Calu3 (cell line): ENCODE measurements at regions not wholly inside any gene's neighbourhood (a gene's known extent, or its start where the extent isn't known, plus 50 kb on each side); places are given as distances from the start of the nearest gene placed in this dataset.

Source experiments
- BruUV-seq: library from RNA; stranded (reverse); fragments of 400-500 nt; replicated peaks from 2 replicates; lab custom pipeline; 2021; lab: Mats Ljungman, UMichigan
- CTCF ChIA-PET: fragments of 300-600 bp; sonication (Branson Sonifier 250); formaldehyde crosslinking; loops from one replicate; lab custom pipeline; 2022; ENCODE audit warnings: antibody characterized with exemption; lab: Charles Lee
- DNase-seq: peaks from one replicate; pipeline ENCODE4 v3.0.0; 2022
- H3K27ac Mint-ChIP-seq: one replicate; pipeline ENCODE4 v1.8.0; 2022; ENCODE audit warnings: mixed read lengths; ENCODE audit not compliant: unreplicated experiment
- H3K27me3 Mint-ChIP-seq: one replicate; pipeline ENCODE4 v1.8.0; 2022; ENCODE audit warnings: mixed read lengths; ENCODE audit not compliant: unreplicated experiment
- H3K36me3 Mint-ChIP-seq: one replicate; pipeline ENCODE4 v1.8.0; 2022; ENCODE audit warnings: mild to moderate bottlenecking, moderate library complexity, mixed read lengths; ENCODE audit not compliant: insufficient read depth, unreplicated experiment
- H3K4me1 Mint-ChIP-seq: one replicate; pipeline ENCODE4 v1.8.0; 2022; ENCODE audit warnings: mild to moderate bottlenecking, low read depth, mixed read lengths; ENCODE audit not compliant: unreplicated experiment
- H3K4me3 Mint-ChIP-seq: one replicate; pipeline ENCODE4 v1.8.0; 2022; ENCODE audit warnings: mild to moderate bottlenecking, low read depth, moderate library complexity, mixed read lengths; ENCODE audit not compliant: unreplicated experiment
- H3K9me3 Mint-ChIP-seq: one replicate; pipeline ENCODE4 v1.8.0; 2022; ENCODE audit warnings: low read depth, mixed read lengths; ENCODE audit not compliant: unreplicated experiment
- CTCF ChIP-seq: fragments of 200-600 bp; IDR thresholded peaks from one replicate; pipeline ENCODE4 v1.8.0; 2022; ENCODE audit warnings: antibody characterized with exemption; ENCODE audit not compliant: unreplicated experiment
- intact Hi-C: fragments of 100-400 bp; cut with micrococcal nuclease; formaldehyde crosslinking; loops from one replicate; pipeline ENCODE4 v1.10.0; 2022; ENCODE audit not compliant: unreplicated experiment

DNA sequence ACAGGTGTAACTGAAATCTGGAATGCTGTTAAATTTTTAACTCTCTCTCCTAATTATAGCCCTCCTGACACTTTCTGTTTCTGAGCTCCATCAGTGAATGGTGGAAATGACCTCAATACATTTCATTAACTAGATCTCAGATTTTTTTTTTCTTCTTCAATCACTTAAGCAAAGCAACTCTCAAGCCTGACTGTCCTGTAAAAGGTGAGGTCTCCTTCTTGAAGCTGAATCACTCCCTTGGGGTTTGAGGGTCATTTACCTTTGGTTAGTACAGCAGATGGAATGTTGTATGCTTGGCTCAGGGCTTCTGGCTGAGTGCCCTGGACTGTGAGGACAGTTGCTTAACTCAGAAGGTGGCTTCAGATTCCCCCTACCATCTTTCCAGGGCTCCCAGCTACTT lies 518.7 kb downstream of the PTPRC start:
- H3K9me3 Mint-ChIP-seq: no peaks in the 10 kb centered on the region
- intact Hi-C loops: no loop called here
- H3K4me3 Mint-ChIP-seq: no peak overlapping the region
- CTCF ChIA-PET: no interaction called here
- no peak overlapping the region for H3K27ac Mint-ChIP-seq
- no TSS peak for BruUV-seq
- DNase-seq: peak; percentile 55
- no peaks in the 10 kb centered on the region for H3K36me3 Mint-ChIP-seq
- no peak for TF ChIP-seq CTCF
- H3K27me3 Mint-ChIP-seq: no peaks in the 10 kb centered on the region
- no peaks in the 10 kb centered on the region for H3K4me1 Mint-ChIP-seq

DNA sequence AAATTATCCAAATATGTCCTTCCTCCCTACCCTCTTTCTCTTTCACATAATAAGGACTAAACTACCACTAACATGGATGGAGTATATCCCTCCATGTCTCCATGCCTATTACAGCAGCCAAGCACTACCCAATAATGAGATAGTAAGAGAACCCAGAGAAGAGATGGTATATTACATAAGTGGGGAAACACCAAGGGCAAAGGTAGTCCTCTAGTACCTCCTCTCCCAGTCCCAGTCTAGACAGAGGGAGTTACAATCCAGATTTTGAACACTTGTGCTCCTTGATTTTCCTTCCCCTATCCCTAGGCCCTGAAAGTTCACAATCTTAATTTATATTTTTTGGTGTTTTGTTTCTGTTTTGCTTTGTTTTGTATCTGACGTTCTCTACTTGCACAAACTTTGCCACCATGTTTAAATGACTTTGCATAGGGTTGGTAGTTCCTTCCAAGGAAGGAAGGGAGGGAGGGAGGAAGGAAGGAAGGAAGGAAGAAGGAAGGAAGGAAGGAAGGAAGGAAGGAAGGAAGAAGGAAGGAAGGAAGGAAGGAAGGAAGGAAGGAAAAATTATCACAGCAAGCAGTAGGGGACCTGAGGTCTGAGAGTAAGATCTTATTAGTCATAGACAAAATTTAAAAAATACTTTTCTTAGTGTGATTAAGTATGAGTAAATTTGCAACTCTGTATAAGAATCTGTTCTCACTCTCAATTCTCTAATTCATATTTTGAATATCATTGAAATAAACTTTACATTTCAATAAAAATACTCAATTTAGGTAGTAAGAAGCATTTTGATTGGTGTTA lies 521.9 kb downstream of the PTPRC start:
- Mint-ChIP-seq H3K36me3 (no peaks in the 10 kb centered on the region), H3K9me3 (no peaks in the 10 kb centered on the region), H3K4me3 (no peak overlapping the region), H3K27me3 (no peaks in the 10 kb centered on the region), H3K4me1 (no peaks in the 10 kb centered on the region), H3K27ac (no peak overlapping the region)
- intact Hi-C loops: no loop called here
- CTCF ChIA-PET: no interaction called here
- no TSS peak for BruUV-seq
- no peak for TF ChIP-seq CTCF
- no peak for DNase-seq

DNA sequence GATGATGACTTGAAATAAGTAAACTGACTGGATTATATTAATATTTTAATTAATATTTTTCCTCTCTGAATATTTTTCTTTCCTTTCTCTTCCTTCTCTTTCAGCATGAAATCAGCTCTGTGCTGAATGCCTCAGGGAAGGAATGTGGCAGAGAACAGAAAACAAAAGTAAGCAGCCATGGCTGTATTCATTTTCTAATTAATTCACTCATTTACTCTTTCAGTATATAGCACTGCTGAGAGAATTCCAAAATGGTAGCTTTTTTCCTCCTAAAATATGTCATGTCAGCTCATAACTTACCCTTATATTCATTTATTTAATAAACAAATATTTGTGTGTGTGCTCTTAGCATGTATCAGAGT lies 522.5 kb downstream of the PTPRC start:
- no TSS peak for BruUV-seq
- TF ChIP-seq CTCF: no peak
- Mint-ChIP-seq H3K27me3 (no peaks in the 10 kb centered on the region), H3K27ac (no peak overlapping the region), H3K4me3 (no peak overlapping the region), H3K4me1 (no peaks in the 10 kb centered on the region), H3K36me3 (no peaks in the 10 kb centered on the region), H3K9me3 (no peaks in the 10 kb centered on the region)
- DNase-seq: no peak
- CTCF ChIA-PET: no interaction called here
- intact Hi-C loops: no loop called here

- Mint-ChIP-seq H3K36me3 (no peaks in the 10 kb centered on the region), H3K27ac (no peak overlapping the region)
- BruUV-seq: no TSS peak
These were observed 523.0 kb downstream of the PTPRC start for GRCh38 chr1:199161766-199162303.

More at GRCh38 chr1:199161766-199162303, 523.0 kb downstream of the PTPRC start:
- TF ChIP-seq CTCF: no peak
- Mint-ChIP-seq H3K9me3 (no peaks in the 10 kb centered on the region), H3K4me1 (no peaks in the 10 kb centered on the region), H3K4me3 (no peak overlapping the region), H3K27me3 (no peaks in the 10 kb centered on the region)
- no peak for DNase-seq
- CTCF ChIA-PET: no interaction called here
- intact Hi-C loops: no loop called here
